HG03457 (cell line): ENCODE measurements at regions not wholly inside any gene's neighbourhood (a gene's known extent, or its start where the extent isn't known, plus 50 kb on each side); places are given as distances from the start of the nearest gene placed in this dataset.

Source experiments
- ATAC-seq: cut with Tn5 transposase; IDR thresholded peaks from one replicate; pipeline ENCODE4 v1.9.1; 2021; ENCODE audit warnings: moderate number of reproducible peaks; ENCODE audit not compliant: unreplicated experiment

DNA sequence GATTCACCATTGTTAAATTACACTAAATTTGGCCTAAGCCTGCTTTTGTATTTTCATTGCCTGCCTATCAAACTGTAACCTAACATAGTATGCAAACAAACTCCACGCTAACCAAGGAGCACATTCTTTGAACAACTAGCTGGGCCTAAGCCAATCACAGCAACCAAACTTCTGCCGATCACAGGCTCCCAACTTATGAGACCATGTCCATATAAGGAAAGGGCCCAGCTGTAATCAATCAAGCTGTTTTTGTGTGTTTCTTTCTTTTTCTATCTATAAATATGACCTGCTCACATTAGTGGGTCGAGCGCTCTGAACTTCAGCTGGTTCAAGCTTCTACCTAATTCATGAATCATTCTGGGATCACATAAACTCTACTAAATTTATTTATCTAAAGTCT lies 473.6 kb downstream of the SI start:
- no peak for ATAC-seq

DNA sequence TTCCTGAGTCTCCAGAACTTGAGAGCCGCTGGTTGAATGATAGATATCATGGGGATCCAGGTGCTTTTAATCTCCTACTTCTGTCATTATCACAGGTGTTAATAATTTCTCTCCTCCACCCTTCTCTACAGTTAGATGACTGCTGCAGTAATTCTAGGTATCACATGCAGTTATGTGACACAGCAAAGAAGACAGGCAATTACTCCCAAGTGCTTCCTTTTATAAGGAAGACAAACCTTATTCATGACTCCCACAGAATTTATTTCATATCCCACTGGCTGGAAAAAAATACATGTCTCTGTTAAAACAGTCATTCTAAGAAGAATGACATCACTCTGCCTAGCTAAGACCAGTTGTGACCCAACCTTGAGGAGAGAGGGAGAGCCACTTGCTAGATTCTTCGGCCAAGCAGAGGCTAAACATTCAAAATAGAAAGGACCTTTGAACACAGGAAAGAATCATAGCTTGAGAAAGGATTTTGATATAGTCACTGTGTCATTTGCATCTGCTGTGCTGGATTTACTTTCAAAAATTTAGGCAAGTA lies 500.6 kb downstream of the SI start:
- ATAC-seq: no peak

DNA sequence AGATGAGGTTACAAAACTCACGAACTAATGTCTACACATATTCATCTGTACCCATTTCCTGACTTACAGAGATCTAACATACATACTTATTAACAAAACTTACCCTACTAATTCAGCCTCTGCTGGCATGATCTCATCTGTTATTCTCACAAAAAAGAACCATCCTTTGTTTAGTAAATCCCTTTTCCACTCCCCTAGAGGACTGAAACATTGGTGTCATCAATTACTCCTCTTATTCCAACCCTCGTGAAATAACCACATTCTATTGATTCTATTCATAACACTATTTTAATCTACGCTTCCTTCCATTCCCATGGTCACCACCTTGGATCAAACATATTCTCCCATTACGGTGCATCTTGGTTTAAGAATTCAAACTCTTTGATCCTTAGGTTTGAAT lies 505.9 kb downstream of the SI start:
- ATAC-seq: no peak

DNA sequence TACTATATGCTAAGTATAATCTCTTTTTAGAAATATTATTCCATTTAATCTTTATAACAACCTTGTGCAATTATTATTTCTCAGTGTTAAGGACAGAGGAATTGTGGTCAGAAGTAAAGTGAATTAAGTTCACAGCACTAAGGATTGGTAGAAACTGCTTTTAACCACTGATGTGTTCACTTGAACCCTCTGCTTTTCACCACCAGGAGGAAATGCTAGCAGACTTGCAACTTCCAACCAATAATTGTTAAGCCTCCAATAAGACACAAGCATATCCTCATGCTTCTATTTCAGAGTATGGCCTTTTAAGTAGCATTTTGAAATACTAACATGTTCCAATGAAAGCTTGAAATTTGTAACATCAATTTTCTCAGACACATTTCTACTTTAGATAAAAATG lies 527.4 kb downstream of the SI start:
- ATAC-seq: no peak

DNA sequence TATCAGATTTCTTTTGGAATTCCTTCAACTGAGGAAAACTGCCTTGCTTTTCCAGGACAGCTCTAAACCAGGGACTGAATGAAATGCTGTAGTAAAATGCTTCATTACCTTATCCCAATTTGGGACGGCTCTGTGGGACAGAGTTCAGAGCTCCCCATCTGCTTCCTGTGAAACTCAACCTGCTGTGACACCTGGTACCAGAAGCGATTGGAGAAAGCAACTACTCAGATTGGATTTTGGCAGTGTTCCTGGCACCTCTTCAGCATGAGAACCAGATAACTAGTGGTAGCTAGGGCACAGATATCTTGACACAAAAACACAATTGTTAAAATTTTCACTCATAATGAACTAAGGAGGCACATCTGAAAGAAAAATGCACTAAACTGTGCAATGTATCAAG lies 539.1 kb downstream of the SI start:
- ATAC-seq: no peak

DNA sequence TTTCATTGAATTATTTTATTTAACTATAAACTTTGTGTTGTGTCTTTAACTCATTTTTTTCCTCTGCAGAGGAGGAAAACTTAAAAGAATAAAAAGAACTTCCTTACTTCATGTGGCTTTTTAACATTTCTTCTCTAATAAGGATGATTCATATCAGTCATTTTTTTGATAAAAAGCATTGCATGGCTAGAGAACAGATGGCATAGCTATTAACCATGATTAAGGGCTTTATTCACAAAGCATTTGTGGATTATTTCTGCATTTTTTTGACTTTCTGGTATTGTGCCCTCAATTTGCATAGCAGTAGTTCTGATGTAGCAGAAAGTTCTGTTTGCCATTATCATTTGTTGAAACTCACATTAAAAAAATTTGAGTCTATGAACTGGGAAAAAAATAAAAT lies 540.8 kb downstream of the SI start:
- ATAC-seq: no peak

DNA sequence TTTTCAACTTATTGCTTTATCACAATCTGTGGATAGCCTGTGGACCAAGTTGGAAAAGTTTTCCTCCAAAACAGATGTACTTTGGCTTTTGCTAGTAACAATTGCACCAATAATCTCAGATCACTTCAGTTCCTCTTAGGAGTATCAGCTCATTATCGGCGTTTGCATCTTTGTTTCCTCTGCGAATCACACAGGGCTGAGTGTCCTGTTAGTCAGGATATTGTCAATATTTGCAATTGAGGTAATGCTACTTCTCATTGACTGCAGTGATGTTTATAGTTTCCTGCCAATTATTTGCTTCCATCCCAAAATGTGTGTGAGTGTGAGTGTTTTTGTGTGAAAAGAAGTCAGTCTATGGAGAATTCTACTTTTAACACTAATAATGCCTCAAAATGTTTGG lies 545.0 kb downstream of the SI start:
- no peak for ATAC-seq

DNA sequence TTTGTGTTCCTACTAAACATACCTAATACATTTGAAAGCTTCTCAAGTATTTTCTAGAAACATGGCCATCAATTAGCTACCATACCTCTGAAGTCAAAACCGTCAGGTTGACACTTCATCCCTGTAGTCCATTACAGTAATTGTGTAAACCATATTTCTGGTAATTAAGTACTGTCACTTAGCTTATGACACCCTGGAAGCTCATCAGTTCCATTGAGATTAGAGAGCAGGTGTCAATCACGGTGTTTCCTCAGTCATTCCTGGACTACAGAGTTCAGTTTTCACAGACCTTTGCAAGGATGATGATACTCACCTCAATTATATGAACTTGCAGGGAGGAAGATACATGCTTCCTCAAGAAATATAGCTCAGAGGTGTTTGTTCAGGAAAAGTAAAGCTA lies 552.0 kb downstream of the SI start:
- ATAC-seq: no peak

DNA sequence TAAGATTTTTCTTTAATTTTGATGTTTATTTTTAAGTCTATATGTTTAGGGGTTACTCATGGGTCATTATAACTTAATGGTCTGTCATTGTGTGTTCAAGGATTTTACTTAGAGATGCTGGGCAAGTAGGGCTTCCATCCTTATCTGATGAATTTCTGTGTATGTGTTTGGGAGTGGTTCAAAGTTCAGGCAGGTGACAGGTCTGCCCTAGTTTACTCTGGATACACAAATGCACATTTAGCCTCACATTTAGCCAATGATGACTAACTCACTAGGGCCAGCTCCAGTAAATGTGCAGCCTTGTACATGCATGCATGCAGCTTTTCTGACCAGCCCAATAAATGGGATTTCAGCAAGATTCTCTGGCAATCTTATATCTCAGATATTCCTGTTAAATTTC lies 554.1 kb downstream of the SI start:
- ATAC-seq: no peak

DNA sequence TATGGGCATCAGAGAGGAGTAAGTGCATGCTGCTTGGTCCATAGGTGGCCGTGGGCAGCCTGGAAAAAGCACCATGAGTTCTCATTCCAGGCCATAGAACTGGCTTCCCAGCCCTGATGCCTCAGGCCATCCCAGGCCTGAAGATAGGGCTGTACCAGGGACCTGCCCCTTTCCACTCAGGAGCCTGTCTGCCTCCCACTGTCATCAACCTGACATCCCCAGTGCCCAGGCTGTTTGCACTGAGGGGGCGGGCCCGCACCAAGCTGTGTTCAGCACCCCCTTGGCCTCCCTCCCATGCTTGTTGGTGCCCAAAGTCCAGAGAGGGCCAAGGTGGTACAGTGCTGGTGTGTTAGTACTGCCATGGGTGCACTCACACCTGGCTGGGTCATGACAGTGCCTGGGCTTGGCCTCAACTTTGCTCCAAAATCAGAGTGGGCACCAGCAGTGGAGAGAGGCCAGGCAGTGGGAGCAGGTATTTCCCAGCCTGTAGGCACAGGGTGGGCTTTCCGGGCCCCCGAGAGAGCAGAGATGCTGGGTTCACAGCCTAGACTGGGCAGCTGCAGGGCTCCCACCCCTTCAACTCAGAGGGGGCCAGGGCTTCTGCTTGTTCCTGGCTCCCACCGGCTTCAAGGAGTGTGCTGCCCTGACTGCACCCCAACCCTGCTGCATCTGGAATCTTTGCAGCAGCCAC lies 556.1 kb downstream of the SI start:
- no peak for ATAC-seq

DNA sequence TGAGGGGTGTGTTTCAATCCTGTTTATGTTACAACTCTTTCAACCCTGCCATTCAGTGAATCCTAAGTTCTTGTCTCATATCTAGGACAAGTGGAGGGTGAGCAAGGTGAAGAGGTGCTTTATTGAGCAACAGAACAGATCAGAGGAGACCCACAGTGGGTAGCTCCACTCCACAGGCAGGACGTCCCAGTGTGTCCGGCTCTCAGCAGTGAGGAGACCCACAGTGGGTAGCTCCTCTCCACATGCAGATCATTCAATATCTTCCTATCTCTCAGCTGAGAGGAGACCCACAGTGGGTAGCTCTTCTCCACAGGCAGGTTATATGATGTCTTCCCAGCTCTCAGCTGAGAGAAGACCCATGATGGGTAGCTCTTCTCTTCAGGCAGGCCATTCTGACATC lies 556.7 kb downstream of the SI start:
- ATAC-seq: no peak

DNA sequence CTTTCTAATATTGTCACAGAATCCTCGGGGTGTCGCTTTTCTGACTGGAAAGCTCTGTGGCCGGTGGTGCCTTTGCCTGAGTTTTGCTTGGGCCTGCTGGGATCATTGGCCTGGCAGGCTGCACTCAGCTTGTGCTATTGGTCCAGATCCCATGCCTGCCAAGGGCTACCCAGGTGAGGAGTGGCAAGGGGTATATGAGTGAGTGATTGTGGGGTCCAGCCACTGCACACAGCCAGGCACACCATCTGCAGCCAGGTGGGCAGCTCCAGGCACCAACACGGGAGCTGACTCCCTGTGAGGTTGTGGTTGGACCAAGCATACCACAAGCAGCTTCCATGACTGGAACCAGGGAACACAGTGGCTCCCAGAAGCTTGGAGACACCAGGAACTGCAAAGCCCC lies 557.2 kb downstream of the SI start:
- ATAC-seq: no peak

DNA sequence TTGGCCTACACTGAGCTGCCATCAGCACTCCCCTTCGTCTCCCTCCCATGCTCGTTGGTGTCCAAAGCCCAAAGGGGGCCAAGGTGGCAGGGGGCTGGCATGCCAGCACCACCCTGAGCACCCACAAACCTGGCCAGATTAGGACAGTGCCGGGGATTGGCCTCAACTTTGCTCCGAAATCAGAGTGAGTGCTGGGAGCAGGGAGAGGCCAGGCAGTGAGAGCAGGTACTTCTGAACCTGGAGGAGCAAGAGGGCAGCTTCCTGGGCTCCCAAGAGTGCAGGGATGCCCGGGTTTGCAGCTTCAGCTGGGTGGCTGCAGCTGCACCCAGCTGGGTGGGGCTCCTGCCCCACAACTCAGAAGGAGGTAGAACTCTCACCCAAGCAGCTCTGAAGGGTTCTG lies 563.0 kb downstream of the SI start:
- no peak for ATAC-seq

DNA sequence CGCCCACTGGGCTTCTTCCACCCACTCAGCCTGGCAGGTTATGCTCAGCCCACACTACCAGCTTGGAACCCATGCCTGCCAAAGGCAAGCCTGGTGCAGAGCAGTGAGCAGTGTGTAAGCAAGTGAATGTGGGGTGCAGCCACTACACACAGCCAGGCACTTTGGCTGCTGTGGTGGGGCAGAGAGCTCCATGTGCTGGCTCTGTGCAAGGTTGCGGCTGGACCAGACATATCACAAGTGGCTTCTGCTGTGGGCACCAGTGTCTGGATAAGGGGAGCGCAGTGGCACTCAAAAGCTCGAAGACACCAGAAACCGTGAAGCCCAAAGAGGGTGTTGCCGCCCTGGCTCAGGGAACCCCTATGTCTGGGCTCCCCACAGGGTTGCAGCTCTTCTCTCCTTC lies 563.7 kb downstream of the SI start:
- no peak for ATAC-seq

DNA sequence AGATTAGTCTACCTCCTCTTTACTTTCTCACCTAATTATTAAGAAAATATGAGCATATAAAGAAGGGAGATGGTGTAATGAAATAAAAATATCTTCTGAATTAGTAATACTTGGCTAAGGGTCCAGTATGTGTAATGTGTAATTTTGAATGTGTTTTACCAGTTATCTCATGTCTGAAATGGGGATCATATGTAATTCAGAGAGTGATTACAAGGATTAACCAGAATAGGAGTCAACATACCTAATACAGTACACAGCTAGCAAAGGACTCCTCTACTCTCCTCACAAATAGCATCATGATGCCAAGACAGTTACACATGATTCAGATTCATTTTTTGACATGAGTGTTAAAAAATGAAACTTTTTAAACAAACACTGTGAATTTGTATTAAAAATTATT lies 570.4 kb downstream of the SI start:
- ATAC-seq: no peak

DNA sequence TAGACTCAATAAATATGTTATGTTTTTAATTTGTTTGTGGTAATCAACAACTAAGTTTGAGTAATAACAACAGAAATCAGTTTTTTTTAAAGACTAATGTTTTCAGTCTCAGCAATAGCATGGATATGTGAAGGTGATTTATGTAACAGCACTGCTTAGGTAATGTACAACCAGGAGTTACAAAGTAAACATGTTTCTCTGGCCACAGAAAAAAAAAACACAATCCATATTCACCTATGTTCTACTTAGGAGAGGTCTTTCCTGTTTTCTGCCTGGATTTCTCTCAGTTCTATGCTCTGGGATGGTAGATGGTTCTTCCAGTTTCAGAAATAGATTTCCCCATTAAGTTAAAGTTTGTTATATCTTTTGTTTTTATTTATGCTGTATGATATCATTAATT lies 579.4 kb downstream of the SI start:
- no peak for ATAC-seq

DNA sequence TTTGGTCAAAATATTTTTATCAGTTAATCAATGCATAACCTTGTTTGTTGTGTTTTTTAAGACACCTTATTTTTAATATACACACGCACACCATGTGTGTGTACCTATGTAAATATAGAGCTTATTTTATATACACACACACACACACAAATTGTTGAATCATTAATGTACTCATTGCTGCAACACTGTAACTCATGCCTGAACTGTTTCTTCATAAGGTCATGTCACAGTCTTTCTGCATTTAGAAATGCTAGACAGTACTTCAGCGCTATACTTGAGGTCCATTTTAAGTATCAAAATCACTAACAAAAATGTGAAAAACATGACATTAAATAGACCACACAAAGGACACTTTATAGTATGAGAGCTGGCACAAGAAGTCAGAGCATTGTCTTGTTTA lies 589.4 kb downstream of the SI start:
- no peak for ATAC-seq

DNA sequence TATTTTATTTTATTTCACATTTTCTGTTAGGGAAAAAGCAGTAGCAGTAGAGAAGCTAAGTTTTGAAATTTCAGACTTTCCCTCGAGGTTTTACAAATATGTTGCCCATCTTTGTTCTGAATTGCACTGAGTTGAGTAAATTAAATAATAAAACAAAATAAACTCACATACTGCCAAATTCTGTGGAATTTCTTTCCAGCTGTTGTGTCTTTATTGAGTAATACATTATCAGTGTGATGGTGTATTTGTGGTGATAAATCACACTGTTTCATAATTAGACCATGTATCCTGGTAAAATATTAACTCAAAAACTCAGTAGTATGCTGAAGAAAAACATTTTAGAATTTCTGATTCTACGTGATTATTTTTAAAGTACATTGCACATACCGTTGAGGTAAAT lies 592.1 kb downstream of the SI start:
- ATAC-seq: no peak

DNA sequence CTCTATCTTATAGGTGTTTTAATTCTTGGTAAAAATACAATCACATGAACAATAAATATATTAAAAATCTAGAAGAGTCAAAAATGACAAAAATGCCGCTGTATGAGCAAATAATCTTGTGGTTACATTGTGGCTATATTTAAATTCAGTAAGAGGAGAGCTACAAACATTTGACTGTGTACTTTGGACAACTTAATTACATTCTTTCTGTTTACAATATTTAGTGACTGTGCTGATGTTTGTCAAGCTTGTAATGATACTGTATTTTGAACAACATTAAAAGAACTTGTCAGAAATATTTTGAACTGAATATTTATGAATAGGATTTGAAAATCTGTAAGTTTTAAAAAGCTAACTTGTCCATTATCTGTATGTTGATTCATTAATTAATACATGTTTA lies 598.3 kb downstream of the SI start:
- no peak for ATAC-seq

DNA sequence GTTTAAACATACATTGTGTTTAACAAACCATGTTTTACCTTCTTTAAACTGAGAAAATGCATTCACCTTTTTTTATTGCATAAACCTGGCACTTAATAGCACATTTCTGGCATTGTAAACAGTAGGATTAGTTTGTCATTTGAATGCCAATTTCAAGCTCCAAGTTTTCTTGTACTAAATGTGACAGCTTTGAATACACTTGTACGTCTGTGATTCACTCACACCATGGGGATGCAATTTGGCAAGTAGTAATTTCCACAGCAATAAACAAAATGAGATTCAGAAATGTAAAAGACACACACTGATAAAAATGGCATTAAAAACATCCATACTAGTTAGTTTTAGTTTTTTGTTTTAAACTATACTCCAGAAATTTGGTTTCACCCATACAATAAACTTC lies 598.9 kb downstream of the SI start:
- ATAC-seq: no peak

DNA sequence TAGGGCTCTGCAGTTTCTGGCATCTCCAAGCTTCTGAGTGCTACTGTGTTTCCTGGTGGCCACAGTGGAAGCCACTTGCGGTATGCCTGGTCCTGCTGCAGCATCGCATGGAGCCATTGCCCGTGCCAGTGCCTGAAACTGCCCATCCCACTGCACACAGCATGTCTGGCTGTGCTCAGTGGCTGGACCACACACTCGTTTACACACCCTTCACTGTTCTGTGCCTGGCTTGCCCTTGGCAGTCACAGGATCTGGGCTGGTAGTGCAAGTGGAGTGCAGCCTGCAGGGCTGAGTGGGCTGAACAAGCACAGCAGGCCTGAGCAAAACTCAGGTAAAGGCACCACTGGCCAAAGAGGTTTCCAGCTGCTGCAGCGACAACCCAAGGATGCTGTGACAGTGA lies 600.0 kb downstream of the SI start:
- no peak for ATAC-seq

DNA sequence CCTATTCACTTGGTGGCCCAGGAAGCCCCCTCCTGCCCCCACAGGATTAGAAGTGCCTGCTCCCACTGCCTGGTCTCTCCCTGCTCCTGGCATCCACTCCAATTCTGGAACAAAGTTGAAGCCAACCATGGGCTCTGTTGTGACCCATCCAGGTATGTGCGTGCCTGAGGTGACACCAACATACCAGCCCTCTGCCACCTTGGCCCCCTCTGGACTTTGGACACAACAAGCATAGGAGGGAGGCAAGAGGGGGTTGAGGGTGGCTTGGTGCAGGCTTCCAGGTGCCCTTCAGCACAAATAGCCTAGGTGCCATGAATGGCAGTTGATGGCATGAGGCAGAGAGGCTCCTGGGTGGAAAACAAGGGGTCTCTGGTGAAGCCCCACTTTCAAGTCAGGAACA lies 600.9 kb downstream of the SI start:
- no peak for ATAC-seq

DNA sequence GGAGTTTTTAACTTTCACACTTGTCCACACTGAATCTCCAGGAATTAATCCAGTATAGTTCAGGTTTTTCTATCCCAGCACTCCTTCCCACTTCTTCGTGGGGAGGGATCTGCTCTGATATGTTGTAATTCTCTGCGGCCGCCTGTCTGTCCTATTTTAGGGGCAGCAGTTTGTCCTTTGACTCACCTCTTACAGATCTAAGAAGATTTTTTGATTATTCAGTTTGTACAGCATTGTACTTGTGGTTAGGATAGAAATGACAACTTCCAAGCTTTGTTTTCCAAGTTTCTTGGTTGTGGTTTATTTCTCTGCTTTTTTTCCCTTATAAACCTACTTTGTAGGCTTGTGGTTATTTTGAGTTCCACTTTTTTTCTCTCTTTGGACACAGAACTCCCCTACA lies 601.7 kb downstream of the SI start:
- ATAC-seq: no peak
